GM20431 (cell line): ENCODE measurements at regions not wholly inside any gene's neighbourhood (a gene's known extent, or its start where the extent isn't known, plus 50 kb on each side); places are given as distances from the start of the nearest gene placed in this dataset.

Source experiments
- in situ Hi-C: fragments of 300-500 bp; cut with MseI, MboI; formaldehyde crosslinking; loops from one replicate; pipeline ENCODE4 v1.15.0; 2020; ENCODE audit warnings: low sequenced_read_pairs; ENCODE audit not compliant: unreplicated experiment

DNA sequence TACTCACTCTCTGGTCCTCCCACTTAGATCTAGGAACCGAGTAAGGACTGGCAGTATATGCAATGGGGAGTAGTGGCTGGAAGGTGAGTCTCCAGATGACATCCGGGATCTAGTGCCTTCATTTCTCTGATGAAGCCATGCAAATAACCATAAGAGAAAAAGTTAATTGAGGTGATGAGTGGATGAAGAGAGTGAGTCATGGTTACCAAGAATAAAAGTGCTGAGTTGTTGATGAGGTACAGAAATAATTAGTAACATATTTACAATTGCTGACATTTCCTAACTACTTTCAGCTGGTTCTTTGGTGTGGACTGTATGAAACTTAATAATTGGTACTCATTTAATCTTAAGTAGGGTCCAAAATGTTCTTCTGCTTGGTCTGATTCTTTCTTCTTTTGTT lies 146.7 kb upstream of the PITX2 start:
- in situ Hi-C loops = no loop called here

DNA sequence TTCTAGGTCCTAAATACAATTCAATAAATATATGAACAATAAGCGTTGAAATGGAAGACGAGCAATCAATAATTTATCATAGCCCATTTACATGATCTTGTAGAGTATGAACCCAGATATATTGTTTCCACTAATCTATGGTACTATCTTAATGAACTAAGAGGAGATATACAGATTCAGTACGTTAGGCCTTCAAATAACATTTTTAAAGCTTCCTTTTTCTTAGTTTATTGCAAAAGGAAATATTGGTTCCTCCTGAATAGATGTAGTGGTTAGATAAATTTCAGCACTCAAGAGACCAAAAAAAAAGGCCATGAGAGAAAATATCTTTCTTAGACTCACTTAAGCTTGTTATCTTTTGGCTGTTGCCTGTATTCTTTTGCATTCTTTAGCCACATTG lies 147.5 kb upstream of the PITX2 start:
- in situ Hi-C loops = no loop called here

DNA sequence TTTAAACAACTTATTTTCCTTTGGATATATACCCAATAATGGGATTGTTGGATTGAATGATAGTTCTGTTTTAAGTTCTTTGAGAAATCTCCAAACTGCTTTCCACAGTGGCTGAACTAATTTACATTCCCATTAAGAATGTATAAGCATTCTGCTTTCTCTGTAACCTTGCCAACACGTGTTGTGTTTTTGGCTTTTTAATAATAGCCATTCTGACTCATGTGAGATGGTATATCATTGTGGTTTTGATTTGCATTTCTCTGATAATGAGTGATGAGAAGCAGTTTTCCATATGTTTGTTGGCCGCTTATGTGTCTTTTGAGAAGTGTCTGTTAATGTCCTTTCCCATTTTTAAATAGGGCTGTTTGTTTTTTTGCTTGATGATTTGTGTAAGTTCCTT lies 155.6 kb upstream of the PITX2 start:
- in situ Hi-C loops = no loop called here

DNA sequence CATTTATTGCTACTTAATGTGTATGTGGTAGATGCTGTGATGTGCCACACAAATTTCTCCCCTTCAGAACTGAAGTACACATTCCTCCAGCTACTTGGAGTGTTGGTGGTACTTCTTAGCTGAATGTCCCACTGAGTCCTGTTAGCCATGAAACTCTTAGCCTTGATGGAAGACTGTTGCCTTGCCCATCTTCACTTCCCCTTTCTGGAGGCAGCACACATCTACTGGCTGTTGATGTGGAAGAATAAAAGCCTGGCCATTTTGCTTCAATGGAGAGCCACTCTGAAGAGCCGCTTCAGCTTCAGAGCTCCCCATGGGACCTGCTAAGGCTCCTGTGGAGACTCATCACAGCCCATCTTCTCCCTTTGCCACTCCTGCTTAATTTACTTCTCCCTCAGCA lies 157.7 kb upstream of the PITX2 start:
- in situ Hi-C loops = no loop called here

DNA sequence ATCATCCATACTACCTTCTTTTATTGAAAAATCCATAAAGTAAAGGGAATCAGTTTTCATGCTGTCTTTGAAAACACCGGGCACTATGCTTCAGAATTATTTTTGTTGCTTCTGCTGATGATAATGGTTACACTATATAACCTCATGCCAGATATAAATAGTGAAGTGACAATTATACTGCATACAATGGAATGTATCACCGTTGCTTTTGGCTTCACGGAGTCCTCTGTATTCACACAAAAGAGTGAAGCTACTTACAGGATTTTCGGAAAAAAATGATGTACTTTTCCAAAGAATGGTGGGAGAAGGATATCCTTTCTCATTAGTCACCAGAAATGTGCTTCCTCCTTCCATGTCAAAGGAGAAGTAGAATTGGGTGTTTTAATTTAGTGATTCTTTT lies 159.1 kb upstream of the PITX2 start:
- in situ Hi-C loops = no loop called here

DNA sequence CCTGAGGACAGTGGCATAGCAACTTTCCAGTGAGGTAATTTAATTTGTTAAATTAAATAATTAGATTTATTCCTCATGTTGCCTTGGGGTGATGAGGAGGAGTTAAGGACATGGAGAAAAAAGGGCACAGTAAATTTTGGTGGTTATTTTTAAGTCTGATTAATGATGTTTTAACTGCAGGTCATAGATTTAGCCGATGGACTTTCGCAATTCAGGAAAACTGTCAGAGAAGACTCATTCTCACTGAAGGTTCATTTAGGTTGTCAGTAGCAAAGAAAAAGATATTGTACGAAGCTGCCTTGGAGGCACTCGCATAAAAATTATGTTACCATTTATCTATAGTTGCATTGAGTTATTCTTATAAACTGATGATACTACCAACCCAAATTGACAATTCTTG lies 164.2 kb upstream of the PITX2 start:
- in situ Hi-C loops = no loop called here

DNA sequence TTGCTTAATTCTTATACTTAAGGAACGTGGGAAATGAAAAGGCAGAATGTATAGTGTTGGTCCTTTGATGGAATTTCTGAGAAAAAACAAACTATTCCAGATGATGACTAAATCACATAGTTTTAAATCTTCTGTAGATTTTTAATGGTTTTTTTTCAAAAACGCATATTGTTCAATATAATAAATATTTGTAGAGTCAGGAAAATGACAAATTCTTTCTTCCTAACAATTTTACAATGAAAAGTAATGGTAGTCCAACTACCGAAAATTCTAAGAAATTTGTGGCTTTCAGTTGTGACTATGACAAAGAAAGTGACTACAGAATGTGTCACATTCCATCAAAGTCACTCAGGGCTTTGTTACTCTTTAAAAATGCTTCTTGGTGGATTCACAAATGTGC lies 164.8 kb upstream of the PITX2 start:
- in situ Hi-C loops = no loop called here

DNA sequence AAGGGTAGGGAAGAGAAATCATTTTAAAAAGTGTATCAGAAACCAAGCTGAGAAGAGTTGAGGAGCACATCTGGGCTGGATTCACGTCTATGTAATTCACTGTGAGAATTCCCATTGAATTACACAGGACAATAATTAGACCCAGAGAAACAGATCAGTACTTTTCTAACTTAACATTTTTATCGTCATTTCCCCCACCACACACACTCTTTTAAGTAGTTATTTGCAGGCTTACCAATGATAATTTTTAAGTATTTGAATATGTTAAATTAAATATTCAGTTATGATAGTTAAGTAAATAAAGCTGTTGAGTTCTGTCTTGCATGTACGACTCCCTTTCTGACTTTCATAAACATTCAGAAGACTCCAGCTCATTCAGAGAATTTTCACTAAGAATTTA lies 165.4 kb upstream of the PITX2 start:
- in situ Hi-C loops = no loop called here

DNA sequence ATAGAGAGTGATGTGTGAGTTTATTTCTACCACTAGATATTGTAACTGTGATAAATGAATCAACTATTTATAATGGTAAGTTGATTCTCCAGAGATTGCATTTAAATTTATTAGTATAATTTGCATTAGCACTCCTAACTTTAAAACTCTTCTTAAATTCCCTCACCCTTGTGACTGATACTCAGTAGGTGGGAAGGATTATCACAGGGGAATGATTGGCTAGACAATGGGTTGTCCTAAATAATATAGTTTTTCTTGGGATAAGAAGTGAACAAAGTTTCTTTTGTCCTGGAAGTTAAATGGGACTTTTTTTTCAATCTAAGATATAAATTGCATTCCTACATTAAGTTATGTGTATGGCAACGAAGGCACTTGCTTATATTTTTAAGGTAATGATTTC lies 169.2 kb upstream of the PITX2 start:
- in situ Hi-C loops = no loop called here

DNA sequence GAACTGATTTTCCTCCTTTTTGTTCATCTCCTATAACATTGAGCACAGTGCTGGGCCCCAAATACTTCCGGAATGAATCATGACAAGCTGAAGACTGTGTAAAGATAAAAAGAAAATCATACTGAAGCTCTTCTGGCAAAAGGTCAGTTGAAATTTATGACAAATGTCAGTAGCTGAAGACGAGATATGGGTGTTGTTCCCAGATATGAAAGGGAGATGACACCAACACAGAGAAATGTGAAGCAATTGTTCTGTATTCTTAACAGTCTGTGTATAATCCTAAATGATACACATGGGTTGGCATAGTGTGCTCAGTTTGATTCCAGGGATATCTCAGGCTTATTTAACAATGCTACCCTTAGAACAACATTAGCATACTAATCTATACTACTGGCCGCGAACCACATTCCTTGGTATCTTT lies 170.5 kb upstream of the PITX2 start:
- in situ Hi-C loops = no loop called here

DNA sequence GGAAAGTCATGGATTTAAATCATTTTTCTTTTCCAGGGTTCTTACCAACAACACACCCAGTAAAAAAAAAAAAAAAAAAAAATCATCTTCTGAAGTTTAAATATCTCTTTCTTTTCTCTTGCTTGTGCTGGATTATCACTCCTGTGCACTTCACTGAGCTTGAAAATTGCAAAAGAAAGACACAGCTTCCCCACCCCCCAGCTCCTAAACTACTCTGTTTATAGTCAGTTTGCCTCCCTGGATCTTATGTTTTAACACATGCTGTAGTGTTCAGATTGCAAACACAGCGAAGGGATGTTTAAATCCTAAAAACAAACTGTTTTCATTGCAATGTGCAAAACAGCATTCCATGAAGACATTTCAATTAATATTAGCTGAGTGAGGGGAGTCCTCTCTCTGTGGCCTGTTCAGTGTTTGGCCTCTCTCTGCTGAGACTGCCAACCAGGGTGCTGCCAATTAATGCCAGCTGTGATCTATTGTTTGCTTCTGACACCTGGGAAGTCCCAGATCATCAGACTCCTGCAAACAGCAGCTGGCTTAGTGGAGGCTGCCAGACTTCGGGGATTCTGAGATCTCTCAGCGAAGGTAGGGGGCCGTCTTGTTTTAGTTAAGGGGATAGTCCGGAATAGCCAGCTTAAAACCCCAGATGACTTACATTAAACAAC lies 171.1 kb upstream of the PITX2 start:
- in situ Hi-C loops = no loop called here

DNA sequence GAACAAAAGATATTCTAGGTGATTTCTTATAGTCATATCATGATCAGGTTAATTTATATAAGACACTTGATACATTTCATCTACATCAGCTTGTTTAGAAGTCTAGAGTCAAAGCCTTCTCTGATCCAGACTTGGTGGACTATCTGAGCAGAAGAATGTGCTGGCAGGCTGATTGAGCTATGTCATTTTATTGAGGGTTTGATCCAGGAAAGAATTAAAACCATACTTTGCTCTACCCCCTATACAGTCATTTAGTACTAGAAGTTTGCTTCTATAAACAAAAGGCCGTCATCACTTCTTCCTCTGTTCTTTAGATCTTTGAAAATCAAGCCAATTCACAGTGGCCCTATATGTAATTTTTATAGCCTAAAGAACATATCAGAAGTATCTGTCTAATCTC lies 173.1 kb upstream of the PITX2 start:
- in situ Hi-C loops = no loop called here

DNA sequence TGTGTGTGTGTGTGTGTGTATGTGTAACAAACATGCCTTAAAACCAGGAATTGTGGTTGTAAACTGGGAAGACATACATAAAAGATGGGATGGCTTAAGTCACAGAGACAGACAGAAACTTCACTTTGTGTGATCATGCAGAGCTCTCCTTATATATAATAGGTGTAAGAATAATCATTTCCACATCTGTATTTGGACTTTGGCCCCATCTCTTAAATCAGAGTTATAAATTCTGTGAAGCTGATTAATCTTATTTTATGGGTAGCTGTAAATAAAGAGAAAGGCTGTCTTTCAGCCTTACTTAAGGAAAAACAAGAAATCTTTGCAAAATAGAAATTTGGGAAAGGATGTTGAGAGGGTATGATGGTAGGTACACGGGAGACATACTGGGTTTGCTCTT lies 174.6 kb upstream of the PITX2 start:
- in situ Hi-C loops = no loop called here

DNA sequence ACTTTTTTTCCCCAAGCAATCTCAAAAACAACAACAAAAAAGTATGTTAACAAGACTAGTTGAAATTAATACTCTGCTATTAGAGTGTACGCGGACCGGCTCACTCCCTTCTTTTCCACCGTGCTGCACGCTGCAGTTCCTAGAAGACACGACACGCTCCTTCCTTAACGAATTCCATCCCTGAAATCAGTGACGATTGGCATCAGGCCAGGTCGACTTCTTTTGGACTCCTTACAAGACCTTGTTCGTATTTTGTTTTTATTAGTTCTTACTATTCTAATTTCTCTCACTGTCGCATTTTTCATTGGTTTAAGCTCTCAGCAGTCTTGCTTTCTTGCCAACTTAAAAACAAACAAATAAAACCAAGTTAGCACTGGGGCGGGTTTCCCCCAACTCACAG lies 175.8 kb upstream of the PITX2 start:
- in situ Hi-C loops = no loop called here

DNA sequence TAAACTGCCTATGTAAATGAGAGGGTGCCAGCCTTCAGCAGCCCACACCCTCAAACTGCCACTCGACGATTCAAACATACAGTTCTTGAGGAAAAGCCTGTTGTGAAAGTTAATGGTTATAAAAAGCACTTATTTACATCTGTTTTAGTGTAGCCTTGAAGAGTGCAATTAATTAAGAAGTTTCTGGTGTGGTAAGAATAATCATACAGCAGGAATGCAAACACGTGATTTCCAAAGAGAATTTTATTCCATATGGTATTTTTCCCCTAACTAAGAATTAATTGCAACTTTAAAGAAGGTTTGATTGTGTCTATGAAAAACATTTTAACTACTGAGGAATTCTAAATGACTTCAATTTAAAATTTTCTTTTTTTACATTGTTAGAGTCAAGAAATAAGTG lies 176.3 kb upstream of the PITX2 start:
- in situ Hi-C loops = no loop called here

DNA sequence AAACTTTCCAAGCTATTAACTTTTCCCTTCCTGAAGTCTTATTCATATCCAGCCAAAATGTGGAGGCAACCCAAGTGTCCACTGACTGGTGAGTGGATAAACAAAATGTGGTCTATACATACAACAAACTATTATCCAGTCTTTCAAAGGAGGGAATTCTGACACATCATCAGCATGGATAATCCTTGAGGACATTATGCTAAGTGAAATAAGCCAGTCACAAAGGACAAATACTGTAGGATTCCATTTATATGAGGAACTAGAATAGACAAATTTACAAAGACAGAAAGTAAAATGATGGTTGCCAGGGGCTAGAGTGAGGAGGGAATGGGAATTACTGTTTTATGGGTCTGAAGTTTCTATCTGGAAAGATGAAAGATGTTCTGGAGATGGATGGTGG lies 178.7 kb upstream of the PITX2 start:
- in situ Hi-C loops = no loop called here

DNA sequence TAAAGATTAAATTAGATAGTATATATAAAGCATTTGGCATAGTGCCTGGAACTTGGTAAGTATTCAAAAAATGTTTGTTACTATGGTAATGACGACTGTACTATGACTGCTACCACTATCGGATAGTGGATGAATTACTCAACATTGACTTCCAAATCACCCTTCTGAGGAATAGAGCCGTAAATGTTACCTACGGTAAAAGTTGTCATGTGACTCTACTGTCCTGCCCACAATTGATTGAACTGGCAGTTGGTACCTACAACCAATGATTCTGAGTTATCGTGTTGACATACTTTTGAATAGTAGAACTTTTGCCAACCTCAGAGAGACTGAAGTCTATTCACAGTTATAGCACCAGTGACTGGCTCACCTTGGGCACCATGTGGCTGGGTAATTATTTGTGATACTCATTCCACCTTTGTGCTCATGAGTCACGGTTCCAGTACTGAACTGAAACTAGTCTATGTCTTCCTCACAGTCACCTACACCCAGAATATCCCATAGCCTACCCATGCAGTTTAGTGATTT lies 185.5 kb upstream of the PITX2 start:
- in situ Hi-C loops = no loop called here

DNA sequence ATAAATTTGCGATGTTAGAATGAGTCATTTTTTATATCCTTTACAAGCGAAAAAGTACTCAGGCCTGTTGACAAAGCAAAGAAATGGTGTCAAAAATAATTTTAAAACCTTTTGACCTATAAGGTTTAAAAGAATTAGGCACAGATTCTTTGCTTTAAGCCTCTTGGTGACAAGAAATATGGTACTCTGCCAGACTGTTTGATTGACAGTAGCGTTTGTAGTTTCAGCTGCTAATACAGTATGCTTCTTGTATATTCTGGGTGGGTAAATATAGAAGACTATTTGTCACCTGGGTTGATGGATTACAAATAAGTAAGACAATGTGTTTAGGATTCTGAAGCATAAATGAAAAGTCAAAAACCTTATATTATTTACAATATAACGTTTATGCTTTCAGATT lies 193.1 kb upstream of the PITX2 start:
- in situ Hi-C loops = no loop called here

DNA sequence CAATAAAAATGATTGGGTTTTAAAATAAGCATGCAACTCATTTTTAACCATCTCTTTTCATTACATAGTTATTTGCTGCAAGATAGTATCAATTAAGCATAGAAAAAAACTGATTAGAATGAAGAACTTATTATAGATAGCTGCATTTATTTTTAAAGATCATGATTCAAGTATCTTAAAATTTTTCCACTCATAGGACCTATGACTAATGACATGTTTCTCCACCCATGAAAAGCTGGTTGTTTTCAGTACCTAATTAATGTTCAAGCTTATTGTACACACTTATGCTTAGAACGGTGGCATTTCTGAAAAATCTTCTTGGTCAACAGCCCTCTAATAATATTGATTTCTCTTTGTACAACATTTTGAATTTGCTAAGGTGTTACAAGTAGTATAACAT lies 193.5 kb upstream of the PITX2 start:
- in situ Hi-C loops = no loop called here

DNA sequence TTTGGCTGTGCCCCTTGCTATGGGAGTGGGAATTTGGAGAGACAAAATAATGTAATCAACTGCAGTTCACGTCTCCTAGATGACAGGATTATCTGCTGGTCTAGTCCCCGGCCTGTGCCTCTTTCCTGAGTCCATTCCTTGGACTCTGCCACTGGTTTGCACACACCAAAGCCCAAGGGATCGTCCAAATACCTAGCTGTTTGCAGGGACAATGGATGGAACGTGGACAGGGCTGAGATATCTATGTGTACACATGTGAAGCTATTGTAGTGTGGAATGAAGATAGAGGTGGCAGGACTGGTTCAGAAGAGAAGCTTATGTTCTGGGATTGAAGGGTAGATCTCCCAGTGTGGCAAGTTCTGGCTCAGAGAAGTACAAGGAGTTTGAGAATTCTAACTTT lies 198.3 kb upstream of the PITX2 start:
- in situ Hi-C loops = no loop called here

DNA sequence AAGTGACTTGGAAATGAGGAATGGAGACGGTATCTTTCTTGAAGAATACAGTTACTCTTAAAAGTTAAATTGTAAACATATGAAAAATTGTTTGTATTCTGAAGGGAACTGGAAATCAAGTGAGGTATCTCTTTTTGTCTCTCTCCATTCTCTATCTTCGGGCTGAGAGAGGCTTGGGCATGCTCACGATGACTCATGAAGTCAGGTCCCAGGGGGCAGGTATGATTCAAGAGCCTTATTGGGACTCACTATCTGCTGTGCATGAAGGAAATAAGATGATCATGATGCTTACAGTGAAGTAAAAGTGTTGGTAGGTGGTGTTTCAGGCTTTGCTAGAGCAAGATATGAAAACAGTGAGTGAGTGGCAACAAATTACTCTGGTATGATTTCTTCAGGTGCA lies 200.4 kb upstream of the PITX2 start:
- in situ Hi-C loops = no loop called here

DNA sequence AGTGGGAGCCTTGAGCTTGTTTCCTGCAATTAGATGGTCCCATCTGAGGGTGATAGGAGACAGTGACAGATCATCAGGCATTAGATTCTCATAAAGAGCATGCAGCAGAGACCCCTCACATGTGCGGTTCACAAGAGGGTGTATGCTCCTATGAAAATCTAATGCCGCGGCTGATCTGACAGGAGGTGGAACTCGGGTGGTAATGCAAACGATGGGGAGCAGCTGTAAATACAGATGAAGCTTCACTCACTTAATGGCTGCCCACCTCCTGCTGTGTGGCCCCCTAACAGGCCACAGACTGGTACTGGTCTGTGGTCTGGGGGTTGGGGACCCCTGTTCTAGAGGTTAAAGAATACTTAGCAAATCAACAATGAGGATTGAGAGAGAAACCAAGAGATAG lies 201.5 kb upstream of the PITX2 start:
- in situ Hi-C loops = no loop called here

DNA sequence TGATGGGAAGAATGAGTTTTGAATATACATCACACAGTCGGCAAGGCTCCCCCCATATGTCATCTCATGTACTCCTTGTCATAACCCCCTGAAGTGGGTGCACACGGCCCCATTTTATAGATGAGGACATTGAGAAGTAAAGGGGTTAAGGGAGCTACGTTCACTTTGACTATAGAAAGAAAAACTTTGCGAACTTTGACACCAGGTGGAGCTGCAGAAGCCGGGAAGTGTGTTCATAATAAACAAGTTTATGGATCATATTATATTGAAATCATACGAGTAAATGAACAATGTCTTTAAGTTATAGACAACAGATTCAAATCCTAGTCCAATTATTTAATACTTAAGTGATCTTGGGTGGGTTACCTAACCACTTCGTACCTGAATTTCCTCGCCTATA lies 203.8 kb upstream of the PITX2 start:
- in situ Hi-C loops = no loop called here
